ENCODE measurements at regions not wholly inside any gene's neighbourhood (a gene's known extent, or its start where the extent isn't known, plus 50 kb on each side); places are given as distances from the start of the nearest gene placed in this dataset.

DNA sequence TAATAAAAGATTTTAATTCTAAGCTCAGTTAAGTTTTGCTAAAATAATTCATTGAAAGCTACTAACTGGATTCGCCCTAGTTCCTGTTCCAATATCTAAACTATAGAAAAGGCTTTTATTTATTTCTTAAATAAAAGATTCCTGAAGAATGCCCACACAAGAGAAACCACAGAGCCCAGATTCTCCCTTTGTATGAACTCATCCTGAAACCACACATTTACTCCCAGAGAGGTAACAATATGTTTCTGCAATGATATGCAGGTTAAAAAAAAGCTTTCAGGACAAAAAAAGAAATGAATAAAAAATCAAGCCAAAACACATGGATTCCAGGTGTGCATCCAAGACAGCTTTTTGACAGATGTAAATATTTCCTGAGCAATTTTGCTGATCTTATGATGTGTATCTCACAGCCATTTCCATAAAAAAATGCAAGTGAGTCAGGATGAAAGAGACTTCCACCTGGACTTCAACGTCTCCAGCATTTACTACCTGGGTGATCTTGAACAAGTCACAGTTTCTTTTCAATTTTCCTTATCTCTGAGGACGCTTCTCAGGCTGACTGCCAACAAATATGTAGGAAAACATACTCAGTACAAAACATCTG is 234.4 kb upstream of the FAT1 start:
- H4K8ac ChIP-seq (ENCODE audit: low read depth in 2 of 2, low read length in 2 of 2), result no peak overlapping the region
- BruUV-seq (replicated peaks), result no TSS peak
- no peak overlapping the region for H3K56ac ChIP-seq (ENCODE audit: extremely low read depth, insufficient read depth, low read length)
- H4K20me1 ChIP-seq (ENCODE audit: insufficient read depth, low read length), result no peaks in the 10 kb centered on the region
- no peaks in the 10 kb centered on the region for H3K27me3 ChIP-seq (ENCODE audit: control insufficient read depth, insufficient read depth, low read length)
- H3K27ac ChIP-seq (ENCODE audit: insufficient read depth, low read length), result no peak overlapping the region
- dilution Hi-C loops (cut with HindIII; ENCODE audit: low sequenced_read_pairs, unreplicated experiment), result no loop called here
- H3K4me3 ChIP-seq (ENCODE audit: insufficient read depth, low read depth, low read length), result no peak overlapping the region
- H3K18ac ChIP-seq (ENCODE audit: low read depth, low read length), result no peak overlapping the region
- H2BK5ac ChIP-seq (ENCODE audit: low read depth, low read length, poor library complexity, severe bottlenecking), result no peak overlapping the region
- no peak overlapping the region for H3K14ac ChIP-seq (replicated peaks; ENCODE audit: low read depth, low read length)
- H3K4me1 ChIP-seq (ENCODE audit: control insufficient read depth, insufficient read depth, low read length), result peaks cover 2% of the 10 kb centered on the region; the same call in 1 of the 2 replicates
- WGBS, 2 experiments (ENCODE audit: extremely low coverage in 2 of 2, insufficient read length in 1 of 2), result no CpG with 5 or more reads among the region's 3 CpGs
- H2AFZ ChIP-seq (replicated peaks; ENCODE audit: low read length, poor library complexity), result no peak overlapping the region
- no peaks in the 10 kb centered on the region for H3K36me3 ChIP-seq (ENCODE audit: control insufficient read depth, insufficient read depth, low read length)
- no peak overlapping the region for H2BK20ac ChIP-seq (ENCODE audit: low read depth, low read length)
- H4K5ac ChIP-seq (ENCODE audit: low read depth, low read length), result no peak overlapping the region
- TF ChIP-seq MAZ (IDR thresholded peaks at IDR 0.05; ENCODE audit: borderline replicate concordance, low read depth, low read length) (no peak), CHD1 (IDR thresholded peaks at IDR 0.05; ENCODE audit: low read depth, low read length) (no peak), NFE2L2 (IDR thresholded peaks at IDR 0.05; ENCODE audit: low read depth, low read length) (no peak), MAFK (IDR thresholded peaks at IDR 0.05; ENCODE audit: low read depth, low read length) (no peak), FOS (IDR thresholded peaks at IDR 0.05; ENCODE audit: low read depth, low read length) (no peak), MXI1 (IDR thresholded peaks at IDR 0.05; ENCODE audit: borderline replicate concordance, low read depth, low read length) (no peak), ELK1 (IDR thresholded peaks at IDR 0.05; ENCODE audit: borderline replicate concordance, low read depth, low read length) (no peak), CEBPB (IDR thresholded peaks at IDR 0.05; ENCODE audit: low read depth, low read length) (no peak)
- TF ChIP-seq, protein P1, sequence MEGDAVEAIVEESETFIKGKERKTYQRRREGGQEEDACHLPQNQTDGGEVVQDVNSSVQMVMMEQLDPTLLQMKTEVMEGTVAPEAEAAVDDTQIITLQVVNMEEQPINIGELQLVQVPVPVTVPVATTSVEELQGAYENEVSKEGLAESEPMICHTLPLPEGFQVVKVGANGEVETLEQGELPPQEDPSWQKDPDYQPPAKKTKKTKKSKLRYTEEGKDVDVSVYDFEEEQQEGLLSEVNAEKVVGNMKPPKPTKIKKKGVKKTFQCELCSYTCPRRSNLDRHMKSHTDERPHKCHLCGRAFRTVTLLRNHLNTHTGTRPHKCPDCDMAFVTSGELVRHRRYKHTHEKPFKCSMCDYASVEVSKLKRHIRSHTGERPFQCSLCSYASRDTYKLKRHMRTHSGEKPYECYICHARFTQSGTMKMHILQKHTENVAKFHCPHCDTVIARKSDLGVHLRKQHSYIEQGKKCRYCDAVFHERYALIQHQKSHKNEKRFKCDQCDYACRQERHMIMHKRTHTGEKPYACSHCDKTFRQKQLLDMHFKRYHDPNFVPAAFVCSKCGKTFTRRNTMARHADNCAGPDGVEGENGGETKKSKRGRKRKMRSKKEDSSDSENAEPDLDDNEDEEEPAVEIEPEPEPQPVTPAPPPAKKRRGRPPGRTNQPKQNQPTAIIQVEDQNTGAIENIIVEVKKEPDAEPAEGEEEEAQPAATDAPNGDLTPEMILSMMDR (conservative IDR thresholded peaks at IDR 0.05; ENCODE audit: low read depth, low read length), result no peak
- ChIA-PET POLR2A (ENCODE audit: unreplicated experiment) (no interaction called here), CTCF (no interaction called here)
- ATAC-seq (ENCODE audit: low read depth) (no peak), DNase-seq (peak; percentile 33)
- no peak overlapping the region for H2BK15ac ChIP-seq (ENCODE audit: low read depth, low read length)
- no peak overlapping the region for H2AK5ac ChIP-seq (ENCODE audit: low read depth, low read length)
- intact Hi-C loops (cut with micrococcal nuclease), result loop anchor here (5.0 to 10.0 kb wide), 4 partner anchors 317 to 1017 kb away; no protein-coding TSS in a partner anchor
- H3K9me3 ChIP-seq (ENCODE audit: control insufficient read depth, insufficient read depth, low read length), result no peaks in the 10 kb centered on the region
- H3K23ac ChIP-seq (ENCODE audit: low read depth, low read length), result no peak overlapping the region
- no peak overlapping the region for H3K4ac ChIP-seq (ENCODE audit: low read depth, low read length)
- H2AK9ac ChIP-seq (replicated peaks; ENCODE audit: low read depth, low read length, poor library complexity), result no peak overlapping the region
- no peaks in the 10 kb centered on the region for H3K79me1 ChIP-seq (ENCODE audit: low read depth in 1 of 2, low read length in 2 of 2)
- no peak overlapping the region for H3K4me2 ChIP-seq (ENCODE audit: low read depth, low read length)
- H2BK120ac ChIP-seq (ENCODE audit: low read depth, low read length), result no peak overlapping the region
- in situ Hi-C loops (cut with MboI; ENCODE audit: low sequenced_read_pairs), result no loop called here
- no peak overlapping the region for H3K9ac ChIP-seq (ENCODE audit: low read depth, low read length)
- no peak overlapping the region for H4K91ac ChIP-seq (ENCODE audit: insufficient read depth, low read depth, low read length)
- H3K9me1 ChIP-seq (ENCODE audit: insufficient read depth, low read length), result no peaks in the 10 kb centered on the region
